ENCODE measurements at regions not wholly inside any gene's neighbourhood (a gene's known extent, or its start where the extent isn't known, plus 50 kb on each side); places are given as distances from the start of the nearest gene placed in this dataset.
"Not testable (repeated sequence)": the region's sequence is repeated elsewhere in the genome, so short reads cannot be mapped to it uniquely, and the experiment has no call there.

- H3K4me3 Mint-ChIP-seq; H3K27me3 Mint-ChIP-seq (ENCODE audit: low read depth); POLR2A ChIA-PET; H3K36me3 Mint-ChIP-seq; DNase-seq (ENCODE audit: low spot score); ATAC-seq; H3K4me1 Mint-ChIP-seq; CTCF ChIA-PET; H3K27ac Mint-ChIP-seq: not testable (repeated sequence)
- H3K9me3 Mint-ChIP-seq, result peaks cover 30% of the 10 kb centered on the region
Measured at GRCh38 chrX:65854437-65854836, 185.4 kb downstream of the VSIG4 start.

DNA sequence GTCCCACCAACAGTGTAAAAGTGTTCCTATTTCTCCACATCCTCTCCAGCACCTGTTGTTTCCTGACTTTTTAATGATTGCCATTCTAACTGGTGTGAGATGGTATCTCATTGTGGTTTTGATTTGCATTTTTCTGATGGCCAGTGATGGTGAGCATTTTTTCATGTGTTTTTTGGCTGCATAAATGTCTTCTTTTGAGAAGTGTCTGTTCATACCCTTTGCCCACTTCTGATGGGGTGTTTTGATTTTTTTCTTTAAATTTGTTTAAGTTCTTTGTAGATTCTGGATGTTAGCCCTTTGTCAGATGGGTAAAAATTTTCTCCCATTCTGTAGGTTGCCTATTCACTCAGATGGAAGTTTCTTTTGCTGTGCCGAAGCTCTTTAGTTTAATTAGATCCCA, 183.9 kb downstream of the MSN start:
- H3K4me3 Mint-ChIP-seq; POLR2A ChIA-PET; H3K27me3 Mint-ChIP-seq (ENCODE audit: low read depth); H3K4me1 Mint-ChIP-seq; H3K36me3 Mint-ChIP-seq; H3K27ac Mint-ChIP-seq; CTCF ChIA-PET; ATAC-seq; DNase-seq (ENCODE audit: low spot score): not testable (repeated sequence)
- H3K9me3 Mint-ChIP-seq, result peaks cover 22% of the 10 kb centered on the region

DNA sequence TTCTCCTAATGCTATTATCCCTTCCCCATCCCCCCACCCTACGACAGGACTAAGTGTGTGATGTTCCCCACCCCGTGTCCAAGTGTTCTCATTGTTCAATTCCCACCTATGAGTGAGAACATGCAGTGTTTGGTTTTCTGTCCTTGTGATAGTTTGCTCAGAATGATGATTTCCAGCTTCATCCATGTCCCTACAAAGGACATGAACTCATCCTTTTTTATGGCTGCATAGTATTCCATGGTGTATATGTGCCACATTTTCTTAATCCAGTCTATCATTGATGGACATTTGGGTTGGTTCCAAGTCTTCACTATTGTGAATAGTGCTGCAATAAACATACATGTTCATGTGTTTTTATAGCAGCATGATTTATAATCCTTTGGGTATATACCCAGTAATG, 183.4 kb downstream of the MSN start:
- H3K9me3 Mint-ChIP-seq, result peaks cover 22% of the 10 kb centered on the region
- POLR2A ChIA-PET; H3K4me1 Mint-ChIP-seq; CTCF ChIA-PET; H3K36me3 Mint-ChIP-seq; ATAC-seq; H3K27me3 Mint-ChIP-seq (ENCODE audit: low read depth); H3K4me3 Mint-ChIP-seq; H3K27ac Mint-ChIP-seq; DNase-seq (ENCODE audit: low spot score): not testable (repeated sequence)

GRCh38 chrX:65846974-65847373, 179.5 kb downstream of the MSN start:
- TF ChIP-seq SOX15 (CRISPR knock-in tag; IDR thresholded peaks at IDR 0.05), result no peak
- no peak for TF ChIP-seq RELA (CRISPR knock-in tag; IDR thresholded peaks at IDR 0.05; ENCODE audit: borderline replicate concordance)
- no peak for TF ChIP-seq GABPB1 (CRISPR knock-in tag; IDR thresholded peaks at IDR 0.05)
- no peak for TF ChIP-seq STAT6 (CRISPR knock-in tag; conservative IDR thresholded peaks at IDR 0.05; ENCODE audit: low read depth)
- TF ChIP-seq GRHL2 (CRISPR knock-in tag; IDR thresholded peaks at IDR 0.05; ENCODE audit: insufficient replicate concordance, severe bottlenecking), result no peak
- TF ChIP-seq ETV6 (CRISPR knock-in tag; IDR thresholded peaks at IDR 0.05), result no peak
- no peaks in the 10 kb centered on the region for H3K4me1 Mint-ChIP-seq
- peaks cover 1% of the 10 kb centered on the region; the same call in 1 of the 2 replicates for H3K27me3 Mint-ChIP-seq (ENCODE audit: low read depth)
- no peak overlapping the region for H3K4me3 Mint-ChIP-seq
- CTCF ChIA-PET, result no interaction called here
- H3K27ac Mint-ChIP-seq, result no peak overlapping the region
- ATAC-seq, result no peak
- no peaks in the 10 kb centered on the region for H3K36me3 Mint-ChIP-seq
- no peak for DNase-seq (ENCODE audit: low spot score)
- POLR2A ChIA-PET, result no interaction called here
- no peaks in the 10 kb centered on the region for H3K9me3 Mint-ChIP-seq

- POLR2A ChIA-PET, result no interaction called here
- Mint-ChIP-seq H3K27me3 (ENCODE audit: low read depth) (no peaks in the 10 kb centered on the region), H3K9me3 (no peaks in the 10 kb centered on the region), H3K4me1 (no peaks in the 10 kb centered on the region), H3K36me3 (no peaks in the 10 kb centered on the region), H3K4me3 (no peak overlapping the region), H3K27ac (no peak overlapping the region)
- ATAC-seq, result no peak
- CTCF ChIA-PET, result no interaction called here
- DNase-seq (ENCODE audit: low spot score), result no peak
- TF ChIP-seq, protein P1, sequence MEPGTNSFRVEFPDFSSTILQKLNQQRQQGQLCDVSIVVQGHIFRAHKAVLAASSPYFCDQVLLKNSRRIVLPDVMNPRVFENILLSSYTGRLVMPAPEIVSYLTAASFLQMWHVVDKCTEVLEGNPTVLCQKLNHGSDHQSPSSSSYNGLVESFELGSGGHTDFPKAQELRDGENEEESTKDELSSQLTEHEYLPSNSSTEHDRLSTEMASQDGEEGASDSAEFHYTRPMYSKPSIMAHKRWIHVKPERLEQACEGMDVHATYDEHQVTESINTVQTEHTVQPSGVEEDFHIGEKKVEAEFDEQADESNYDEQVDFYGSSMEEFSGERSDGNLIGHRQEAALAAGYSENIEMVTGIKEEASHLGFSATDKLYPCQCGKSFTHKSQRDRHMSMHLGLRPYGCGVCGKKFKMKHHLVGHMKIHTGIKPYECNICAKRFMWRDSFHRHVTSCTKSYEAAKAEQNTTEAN (CRISPR knock-in tag; IDR thresholded peaks at IDR 0.05), result no peak
- TF ChIP-seq HMGA2 (CRISPR knock-in tag; IDR thresholded peaks at IDR 0.05), result no peak
- no peak for TF ChIP-seq TEAD4 (CRISPR knock-in tag; IDR thresholded peaks at IDR 0.05)
- no peak for TF ChIP-seq TEAD1 (CRISPR knock-in tag; IDR thresholded peaks at IDR 0.05)
- TF ChIP-seq ATF1 (CRISPR knock-in tag; IDR thresholded peaks at IDR 0.05), result no peak
- TF ChIP-seq FOXP1 (CRISPR knock-in tag; IDR thresholded peaks at IDR 0.05; ENCODE audit: borderline replicate concordance), result no peak
- TF ChIP-seq TP53 (CRISPR knock-in tag; IDR thresholded peaks at IDR 0.05), result no peak
- TF ChIP-seq ZNF423 (CRISPR knock-in tag; IDR thresholded peaks at IDR 0.05), result no peak
- TF ChIP-seq, protein P2, sequence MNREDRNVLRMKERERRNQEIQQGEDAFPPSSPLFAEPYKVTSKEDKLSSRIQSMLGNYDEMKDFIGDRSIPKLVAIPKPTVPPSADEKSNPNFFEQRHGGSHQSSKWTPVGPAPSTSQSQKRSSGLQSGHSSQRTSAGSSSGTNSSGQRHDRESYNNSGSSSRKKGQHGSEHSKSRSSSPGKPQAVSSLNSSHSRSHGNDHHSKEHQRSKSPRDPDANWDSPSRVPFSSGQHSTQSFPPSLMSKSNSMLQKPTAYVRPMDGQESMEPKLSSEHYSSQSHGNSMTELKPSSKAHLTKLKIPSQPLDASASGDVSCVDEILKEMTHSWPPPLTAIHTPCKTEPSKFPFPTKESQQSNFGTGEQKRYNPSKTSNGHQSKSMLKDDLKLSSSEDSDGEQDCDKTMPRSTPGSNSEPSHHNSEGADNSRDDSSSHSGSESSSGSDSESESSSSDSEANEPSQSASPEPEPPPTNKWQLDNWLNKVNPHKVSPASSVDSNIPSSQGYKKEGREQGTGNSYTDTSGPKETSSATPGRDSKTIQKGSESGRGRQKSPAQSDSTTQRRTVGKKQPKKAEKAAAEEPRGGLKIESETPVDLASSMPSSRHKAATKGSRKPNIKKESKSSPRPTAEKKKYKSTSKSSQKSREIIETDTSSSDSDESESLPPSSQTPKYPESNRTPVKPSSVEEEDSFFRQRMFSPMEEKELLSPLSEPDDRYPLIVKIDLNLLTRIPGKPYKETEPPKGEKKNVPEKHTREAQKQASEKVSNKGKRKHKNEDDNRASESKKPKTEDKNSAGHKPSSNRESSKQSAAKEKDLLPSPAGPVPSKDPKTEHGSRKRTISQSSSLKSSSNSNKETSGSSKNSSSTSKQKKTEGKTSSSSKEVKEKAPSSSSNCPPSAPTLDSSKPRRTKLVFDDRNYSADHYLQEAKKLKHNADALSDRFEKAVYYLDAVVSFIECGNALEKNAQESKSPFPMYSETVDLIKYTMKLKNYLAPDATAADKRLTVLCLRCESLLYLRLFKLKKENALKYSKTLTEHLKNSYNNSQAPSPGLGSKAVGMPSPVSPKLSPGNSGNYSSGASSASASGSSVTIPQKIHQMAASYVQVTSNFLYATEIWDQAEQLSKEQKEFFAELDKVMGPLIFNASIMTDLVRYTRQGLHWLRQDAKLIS (CRISPR knock-in tag; IDR thresholded peaks at IDR 0.05; ENCODE audit: borderline replicate concordance), result no peak
- no peak for TF ChIP-seq MXD4 (CRISPR knock-in tag; IDR thresholded peaks at IDR 0.05; ENCODE audit: borderline replicate concordance)
- no peak for TF ChIP-seq GTF2I (CRISPR knock-in tag; conservative IDR thresholded peaks at IDR 0.05)
- TF ChIP-seq, protein P3, sequence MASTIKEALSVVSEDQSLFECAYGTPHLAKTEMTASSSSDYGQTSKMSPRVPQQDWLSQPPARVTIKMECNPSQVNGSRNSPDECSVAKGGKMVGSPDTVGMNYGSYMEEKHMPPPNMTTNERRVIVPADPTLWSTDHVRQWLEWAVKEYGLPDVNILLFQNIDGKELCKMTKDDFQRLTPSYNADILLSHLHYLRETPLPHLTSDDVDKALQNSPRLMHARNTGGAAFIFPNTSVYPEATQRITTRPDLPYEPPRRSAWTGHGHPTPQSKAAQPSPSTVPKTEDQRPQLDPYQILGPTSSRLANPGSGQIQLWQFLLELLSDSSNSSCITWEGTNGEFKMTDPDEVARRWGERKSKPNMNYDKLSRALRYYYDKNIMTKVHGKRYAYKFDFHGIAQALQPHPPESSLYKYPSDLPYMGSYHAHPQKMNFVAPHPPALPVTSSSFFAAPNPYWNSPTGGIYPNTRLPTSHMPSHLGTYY (CRISPR knock-in tag; IDR thresholded peaks at IDR 0.05), result no peak
- TF ChIP-seq TCF7 (CRISPR knock-in tag; IDR thresholded peaks at IDR 0.05; ENCODE audit: low read depth), result no peak
Measured at GRCh38 chrX:65841263-65841662, 173.8 kb downstream of the MSN start.
